Naive thymus-derived CD8-positive, alpha-beta T cell (primary cell): ENCODE measurements at regions not wholly inside any gene's neighbourhood (a gene's known extent, or its start where the extent isn't known, plus 50 kb on each side); places are given as distances from the start of the nearest gene placed in this dataset.

Experiments
- ATAC-seq, 2 donors: fragments of 150-1000 bp; cut with Tn5 transposase in 1 of 2; sonication (Bioruptor Pico), chemical (Tn5 transposase) in 1 of 2; 1 replicate in 1 of 2; 2 replicates in 1 of 2; pipeline ENCODE4 v1.10.0; 2021; ENCODE audit warnings: mild to moderate bottlenecking in 2 of 2, moderate library complexity in 2 of 2
- POLR2A ChIA-PET: fragments of 350-600 bp; sonication (Branson Sonifier 250); formaldehyde crosslinking; loops from one replicate; lab custom pipeline; 2021; ENCODE audit warnings: antibody characterized with exemption; lab: Charles Lee
- DNase-seq, 10 donors: peaks; one replicate each; pipeline versions ENCODE4 v3.0.0 to v3.0.0-alpha.2; 2020 to 2022
- H3K27ac Mint-ChIP-seq, 10 donors: one replicate each; pipeline ENCODE4 v1.8.0; 2020 to 2022; ENCODE audit warnings: mild to moderate bottlenecking in 10 of 10, mixed read lengths in 10 of 10, moderate library complexity in 4 of 10, inconsistent platforms in 1 of 10
- H3K27me3 Mint-ChIP-seq, 5 donors: one replicate each; pipeline ENCODE4 v1.8.0; 2021 to 2022; ENCODE audit warnings: mixed read lengths in 5 of 5
- H3K36me3 Mint-ChIP-seq, 3 donors: one replicate each; pipeline ENCODE4 v1.8.0; 2020 to 2022; ENCODE audit warnings: mixed read lengths in 3 of 3, mild to moderate bottlenecking in 2 of 3, inconsistent platforms in 1 of 3
- H3K4me1 Mint-ChIP-seq, 4 donors: one replicate each; pipeline ENCODE4 v1.8.0; 2021 to 2022; ENCODE audit warnings: mixed read lengths in 4 of 4
- H3K4me3 Mint-ChIP-seq, 10 donors: one replicate each; pipeline ENCODE4 v1.8.0; 2020 to 2022; ENCODE audit warnings: mild to moderate bottlenecking in 10 of 10, mixed read lengths in 10 of 10, moderate library complexity in 6 of 10, inconsistent platforms in 1 of 10
- H3K9me3 Mint-ChIP-seq, 9 donors: one replicate each; pipeline ENCODE4 v1.8.0; 2020 to 2022; ENCODE audit warnings: mixed read lengths in 9 of 9, mild to moderate bottlenecking in 3 of 9, inconsistent platforms in 1 of 9, moderate library complexity in 1 of 9

DNA sequence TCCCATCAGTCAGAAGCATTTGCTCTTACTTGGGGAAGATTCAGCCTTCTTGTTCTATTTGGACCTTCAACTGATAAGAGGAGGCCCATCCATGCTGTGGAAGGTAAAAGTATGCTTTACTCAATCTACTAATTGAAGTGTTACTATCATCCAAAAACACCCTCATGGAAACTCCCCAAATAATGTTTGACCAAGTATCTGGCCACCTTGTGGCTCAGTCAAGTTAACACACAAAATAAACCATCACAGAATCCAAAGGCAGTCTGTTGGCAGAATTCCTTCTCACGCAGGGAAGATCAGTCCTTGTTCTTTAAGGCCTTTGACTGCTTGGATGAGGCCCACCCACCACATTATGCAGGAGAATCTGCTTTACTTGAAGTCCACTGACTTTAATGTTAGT, 531.2 kb upstream of the SMIM21 start:
- POLR2A ChIA-PET: no interaction called here
- no peak for ATAC-seq
- H3K4me3 Mint-ChIP-seq: no peak overlapping the region
- peaks cover 0 to 14% (median 2%) of the 10 kb centered on the region in 9 donors for H3K9me3 Mint-ChIP-seq
- peaks cover 0 to 4% (median 0%) of the 10 kb centered on the region in 3 donors for H3K36me3 Mint-ChIP-seq
- H3K27me3 Mint-ChIP-seq: peaks cover 0 to 7% (median 2%) of the 10 kb centered on the region in 5 donors
- H3K27ac Mint-ChIP-seq: no peak overlapping the region
- no peak for DNase-seq
- no peaks in the 10 kb centered on the region for H3K4me1 Mint-ChIP-seq

DNA sequence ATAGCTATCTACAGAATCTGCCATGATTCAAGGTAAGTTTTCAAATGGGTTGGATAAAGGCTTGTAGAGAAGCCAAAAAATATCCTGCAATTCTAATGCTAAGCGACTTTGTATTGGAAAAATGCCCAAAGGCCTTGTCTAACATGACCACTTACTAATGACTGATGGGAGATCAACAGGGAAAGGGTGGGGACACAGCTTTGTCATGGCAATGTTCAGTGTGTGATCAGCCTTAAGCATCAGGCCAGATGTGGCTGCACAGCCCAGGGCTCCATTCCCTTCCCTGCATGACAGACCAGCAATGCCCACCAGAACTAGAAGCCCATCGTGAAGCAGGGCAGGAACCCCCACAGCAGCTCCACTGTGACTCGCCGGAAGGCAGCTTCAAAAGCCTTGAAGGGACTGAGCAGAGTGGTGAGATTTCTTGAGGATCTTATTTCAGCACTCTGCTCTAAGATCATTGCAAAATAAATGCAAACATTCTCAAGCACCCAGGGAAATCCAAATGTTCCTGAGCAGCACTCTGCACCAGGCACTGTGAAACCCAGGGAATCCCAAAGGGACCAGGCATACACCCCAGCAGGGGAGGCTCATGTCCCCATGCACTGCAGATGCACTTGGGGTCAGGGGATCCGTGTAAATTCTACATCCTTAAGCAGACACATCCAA, 517.9 kb upstream of the SMIM21 start:
- peaks cover 0 to 11% (median 0%) of the 10 kb centered on the region in 3 donors for H3K36me3 Mint-ChIP-seq
- H3K4me3 Mint-ChIP-seq: no peak overlapping the region
- no peak for ATAC-seq
- H3K4me1 Mint-ChIP-seq: no peaks in the 10 kb centered on the region
- peaks cover 0 to 21% (median 8%) of the 10 kb centered on the region in 5 donors for H3K27me3 Mint-ChIP-seq
- DNase-seq: no peak
- H3K27ac Mint-ChIP-seq: no peak overlapping the region
- H3K9me3 Mint-ChIP-seq: peaks cover 4 to 47% (median 23%) of the 10 kb centered on the region in 9 donors
- POLR2A ChIA-PET: no interaction called here

DNA sequence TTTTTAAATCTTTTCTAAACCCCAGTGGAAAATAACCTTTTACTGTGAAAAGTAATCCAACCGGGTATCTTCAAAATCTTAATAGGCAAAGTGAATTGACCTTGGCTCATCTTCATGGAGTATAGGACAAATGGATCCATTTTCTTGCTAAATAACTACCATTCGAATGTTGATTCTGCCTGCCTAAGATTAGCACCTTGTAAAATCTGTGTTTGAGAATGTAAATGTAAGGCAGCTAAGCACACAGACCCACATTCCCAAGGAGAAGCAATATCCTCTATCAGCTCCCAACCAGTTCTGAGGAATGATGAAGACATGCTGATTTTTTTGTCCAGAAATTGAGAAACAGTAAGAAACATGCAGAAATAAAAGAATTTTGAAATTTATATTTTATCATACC, 509.8 kb upstream of the SMIM21 start:
- Mint-ChIP-seq H3K4me3 (no peak overlapping the region), H3K9me3 (peaks cover 0 to 7% (median 2%) of the 10 kb centered on the region in 9 donors), H3K4me1 (no peaks in the 10 kb centered on the region), H3K36me3 (peaks cover 0 to 6% (median 0%) of the 10 kb centered on the region in 3 donors), H3K27me3 (peaks cover under 1 to 13% (median 4%) of the 10 kb centered on the region in 5 donors), H3K27ac (no peak overlapping the region)
- POLR2A ChIA-PET: no interaction called here
- ATAC-seq (no peak), DNase-seq (no peak)

DNA sequence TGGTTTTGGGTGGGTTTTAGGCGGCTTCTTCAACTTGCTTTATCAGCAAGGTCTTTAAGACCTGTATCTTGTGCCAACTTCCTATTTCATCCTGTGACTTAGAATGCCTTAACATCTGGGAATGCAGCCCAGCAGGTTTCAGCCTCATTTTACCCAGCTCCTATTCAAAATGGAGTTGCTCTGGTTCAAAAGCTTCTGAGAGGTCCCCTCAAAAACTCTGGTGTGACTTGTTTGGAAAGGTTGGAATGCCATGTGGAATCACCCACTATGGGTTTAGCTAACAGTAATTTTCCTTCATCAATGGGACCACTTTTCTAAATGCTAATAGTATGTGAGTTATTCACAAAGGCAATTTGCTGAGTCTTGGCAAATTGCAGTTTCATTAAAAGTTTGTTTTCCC, 509.4 kb upstream of the SMIM21 start:
- Mint-ChIP-seq H3K4me3 (no peak overlapping the region), H3K4me1 (no peaks in the 10 kb centered on the region), H3K36me3 (peaks cover 0 to 6% (median 0%) of the 10 kb centered on the region in 3 donors), H3K9me3 (peaks cover 0 to 4% (median 2%) of the 10 kb centered on the region in 9 donors), H3K27me3 (peaks cover 1 to 13% (median 4%) of the 10 kb centered on the region in 5 donors), H3K27ac (no peak overlapping the region)
- ATAC-seq: no peak
- POLR2A ChIA-PET: no interaction called here
- no peak for DNase-seq

DNA sequence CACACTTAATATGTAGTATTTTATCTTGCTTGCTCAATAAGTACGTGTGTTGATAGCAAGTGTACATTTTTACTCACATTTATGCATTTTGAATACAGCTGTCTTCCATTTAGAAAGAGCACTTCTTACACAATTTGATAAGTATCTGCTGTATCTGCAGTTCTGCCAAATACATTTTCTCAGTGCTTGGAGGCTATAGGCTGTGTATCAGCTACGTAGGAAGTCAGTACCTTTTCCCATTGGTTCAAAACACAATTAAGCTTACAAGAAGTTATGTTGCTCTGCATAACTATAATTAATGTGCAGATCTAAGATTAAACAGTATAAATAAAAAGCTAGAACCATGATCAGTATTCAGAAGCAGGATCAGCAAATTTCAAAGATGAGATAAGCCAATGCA, 503.6 kb upstream of the SMIM21 start:
- Mint-ChIP-seq H3K9me3 (no peaks in the 10 kb centered on the region), H3K4me3 (no peak overlapping the region), H3K27ac (no peak overlapping the region), H3K36me3 (peaks cover 0 to 3% (median 0%) of the 10 kb centered on the region in 3 donors), H3K4me1 (no peaks in the 10 kb centered on the region), H3K27me3 (peaks cover 1 to 10% (median 3%) of the 10 kb centered on the region in 5 donors)
- DNase-seq (no peak), ATAC-seq (no peak)
- POLR2A ChIA-PET: no interaction called here

DNA sequence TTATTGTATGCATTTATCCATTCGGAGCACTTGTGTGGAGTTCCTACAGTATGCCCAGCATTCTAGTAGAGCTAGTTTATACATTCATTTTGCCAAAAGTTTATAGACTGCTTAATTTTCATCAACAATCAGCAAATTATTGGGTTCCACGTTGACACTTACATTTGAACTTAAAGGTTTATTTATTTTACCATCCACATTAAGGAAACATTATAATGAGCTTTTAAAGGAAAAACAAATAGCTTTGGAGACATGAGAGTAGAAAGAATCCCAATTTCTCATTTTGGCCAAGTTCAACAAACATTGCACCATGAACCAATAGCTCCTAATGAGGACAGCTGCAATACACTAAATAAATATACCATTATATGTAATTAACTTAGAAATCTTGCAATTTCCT, 501.2 kb upstream of the SMIM21 start:
- Mint-ChIP-seq H3K27ac (no peak overlapping the region), H3K4me1 (no peaks in the 10 kb centered on the region), H3K27me3 (peaks cover 0 to 4% (median 0%) of the 10 kb centered on the region in 5 donors), H3K4me3 (no peak overlapping the region), H3K36me3 (no peaks in the 10 kb centered on the region), H3K9me3 (no peaks in the 10 kb centered on the region)
- DNase-seq: no peak
- ATAC-seq: no peak
- POLR2A ChIA-PET: no interaction called here

DNA sequence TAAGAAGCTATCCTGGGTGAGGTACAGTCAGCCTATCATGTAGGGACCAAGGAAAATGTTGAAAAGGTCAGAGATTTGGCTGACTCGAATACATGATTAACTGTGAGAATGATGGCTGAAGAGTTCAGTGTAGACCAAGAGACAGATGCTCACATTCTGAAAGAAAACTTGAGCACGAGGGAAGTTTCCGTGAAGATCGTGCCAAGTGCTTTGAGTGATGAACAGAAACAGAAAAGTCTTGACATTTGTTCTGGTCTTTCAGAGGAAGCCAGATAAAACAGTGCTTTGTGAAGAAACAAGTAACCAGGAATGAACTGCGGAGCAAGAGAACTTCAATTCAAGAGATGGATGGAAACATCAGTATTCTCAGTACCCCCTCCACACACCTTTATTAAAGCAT, 500.3 kb upstream of the SMIM21 start:
- DNase-seq (no peak), ATAC-seq (no peak)
- Mint-ChIP-seq H3K27ac (no peak overlapping the region), H3K9me3 (no peaks in the 10 kb centered on the region), H3K4me1 (no peaks in the 10 kb centered on the region), H3K36me3 (no peaks in the 10 kb centered on the region), H3K4me3 (no peak overlapping the region), H3K27me3 (peaks cover 0 to 9% (median 0%) of the 10 kb centered on the region in 5 donors)
- POLR2A ChIA-PET: no interaction called here

DNA sequence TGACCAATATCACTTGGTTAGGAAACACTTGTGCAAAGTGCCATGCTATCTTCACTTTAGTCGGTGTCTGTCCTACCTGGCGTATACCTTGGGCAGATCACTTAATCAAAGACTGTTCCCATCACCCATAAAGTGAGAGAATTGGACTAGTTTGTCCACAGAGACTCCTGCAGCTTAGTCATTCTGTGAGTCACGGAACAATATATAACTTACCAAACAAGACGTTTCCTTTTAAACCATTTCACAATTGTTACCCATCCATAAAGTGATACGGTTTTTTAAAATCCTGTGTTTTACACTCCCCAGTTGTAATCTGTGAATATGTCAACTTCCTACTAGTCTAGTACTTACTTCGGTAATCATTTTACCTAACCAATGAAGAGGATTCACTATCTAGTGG, 499.3 kb upstream of the SMIM21 start:
- Mint-ChIP-seq H3K9me3 (no peaks in the 10 kb centered on the region), H3K27ac (no peak overlapping the region), H3K36me3 (no peaks in the 10 kb centered on the region), H3K27me3 (peaks cover 0 to 9% (median 0%) of the 10 kb centered on the region in 5 donors), H3K4me3 (no peak overlapping the region), H3K4me1 (no peaks in the 10 kb centered on the region)
- ATAC-seq (no peak), DNase-seq (no peak)
- POLR2A ChIA-PET: no interaction called here

DNA sequence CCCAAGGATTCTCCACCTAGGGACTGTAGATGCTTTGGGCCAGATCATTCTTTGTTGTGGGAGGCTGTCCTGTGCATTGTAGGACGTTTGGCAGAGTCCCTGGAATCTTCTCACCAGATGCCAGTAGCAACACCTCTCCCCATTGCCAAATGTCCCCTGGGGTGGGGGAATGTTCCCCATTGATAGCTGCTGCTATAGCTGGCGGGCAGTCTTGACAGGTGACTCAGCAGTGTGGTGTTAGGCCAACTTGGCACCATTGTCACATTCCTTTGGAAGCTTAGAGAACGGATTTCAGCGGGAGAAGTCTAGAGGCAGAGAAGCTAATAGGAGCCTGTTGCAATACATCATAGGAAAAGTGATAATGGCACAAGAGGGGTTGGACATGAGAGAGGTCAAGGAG, 495.7 kb upstream of the SMIM21 start:
- DNase-seq (no peak), ATAC-seq (no peak)
- POLR2A ChIA-PET: no interaction called here
- Mint-ChIP-seq H3K4me3 (no peak overlapping the region), H3K9me3 (no peaks in the 10 kb centered on the region), H3K4me1 (no peaks in the 10 kb centered on the region), H3K27ac (no peak overlapping the region), H3K27me3 (peaks cover 1 to 16% (median 5%) of the 10 kb centered on the region in 5 donors), H3K36me3 (no peaks in the 10 kb centered on the region)

DNA sequence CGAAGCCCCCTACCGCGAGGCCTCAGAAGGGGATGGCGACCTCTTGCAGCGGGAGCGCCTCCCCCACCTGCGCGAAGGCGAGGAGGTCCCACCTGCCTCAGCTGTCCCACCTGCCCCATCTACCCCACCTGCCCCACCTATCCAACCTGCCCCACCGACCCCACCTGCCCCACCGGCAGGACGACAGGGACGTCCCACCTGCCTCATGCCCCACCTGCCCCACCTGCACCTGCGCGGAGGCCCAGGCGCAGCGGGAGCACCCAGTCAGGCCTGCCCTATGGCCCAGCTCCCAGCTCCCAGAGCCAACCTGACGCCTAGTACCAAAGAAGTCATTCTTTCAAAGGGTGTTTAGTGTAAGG, 489.1 kb upstream of the SMIM21 start:
- ATAC-seq: no peak
- POLR2A ChIA-PET: no interaction called here
- peaks cover 0 to 2% (median 0%) of the 10 kb centered on the region in 3 donors for H3K36me3 Mint-ChIP-seq
- H3K27ac Mint-ChIP-seq: no peak overlapping the region
- peaks cover 0 to 3% (median 0%) of the 10 kb centered on the region in 4 donors for H3K4me1 Mint-ChIP-seq
- H3K27me3 Mint-ChIP-seq: peaks cover 16 to 33% (median 23%) of the 10 kb centered on the region in 5 donors
- DNase-seq: no peak
- no peaks in the 10 kb centered on the region for H3K9me3 Mint-ChIP-seq
- H3K4me3 Mint-ChIP-seq: no peak overlapping the region

DNA sequence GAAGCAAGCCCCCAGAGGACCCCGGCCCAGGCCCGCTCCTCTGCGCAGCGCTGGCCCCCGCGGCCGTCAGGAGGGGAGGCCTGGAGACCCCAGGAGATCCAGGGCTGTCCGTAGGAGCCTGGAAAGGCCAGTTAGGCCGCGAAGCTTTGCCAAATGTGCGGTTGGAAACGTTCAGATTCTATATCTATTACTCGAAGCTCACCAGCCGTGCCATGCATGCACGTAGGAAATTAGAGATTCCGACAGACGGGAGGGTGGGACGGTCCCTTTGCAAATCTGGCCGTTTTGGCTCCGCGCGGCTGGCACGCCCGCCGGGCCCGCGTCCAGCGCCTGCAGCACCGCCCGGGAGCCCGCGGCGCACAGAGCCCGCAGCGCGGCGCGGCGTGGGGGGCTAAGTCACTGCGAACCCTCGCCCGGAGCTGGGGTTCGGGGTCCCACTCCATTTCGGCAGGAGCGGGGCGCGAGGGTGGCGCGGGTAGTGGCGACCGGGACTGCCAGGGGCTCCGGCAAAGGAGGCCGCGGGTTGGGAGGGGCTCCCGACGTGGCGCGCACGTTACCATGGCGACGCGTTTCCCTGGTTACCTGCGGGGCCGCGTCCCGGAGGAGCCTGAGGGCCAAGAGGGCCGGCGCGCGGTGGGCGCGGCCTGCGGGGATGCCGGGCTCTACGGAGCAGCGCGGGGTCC, 488.6 kb upstream of the SMIM21 start:
- H3K36me3 Mint-ChIP-seq: peaks cover 0 to 2% (median 0%) of the 10 kb centered on the region in 3 donors
- H3K9me3 Mint-ChIP-seq: no peaks in the 10 kb centered on the region
- ATAC-seq: no peak
- no peak for DNase-seq
- POLR2A ChIA-PET: no interaction called here
- peaks cover 0 to 3% (median 0%) of the 10 kb centered on the region in 4 donors for H3K4me1 Mint-ChIP-seq
- H3K4me3 Mint-ChIP-seq: no peak overlapping the region
- H3K27me3 Mint-ChIP-seq: peaks cover 14 to 33% (median 21%) of the 10 kb centered on the region in 5 donors
- no peak overlapping the region for H3K27ac Mint-ChIP-seq

DNA sequence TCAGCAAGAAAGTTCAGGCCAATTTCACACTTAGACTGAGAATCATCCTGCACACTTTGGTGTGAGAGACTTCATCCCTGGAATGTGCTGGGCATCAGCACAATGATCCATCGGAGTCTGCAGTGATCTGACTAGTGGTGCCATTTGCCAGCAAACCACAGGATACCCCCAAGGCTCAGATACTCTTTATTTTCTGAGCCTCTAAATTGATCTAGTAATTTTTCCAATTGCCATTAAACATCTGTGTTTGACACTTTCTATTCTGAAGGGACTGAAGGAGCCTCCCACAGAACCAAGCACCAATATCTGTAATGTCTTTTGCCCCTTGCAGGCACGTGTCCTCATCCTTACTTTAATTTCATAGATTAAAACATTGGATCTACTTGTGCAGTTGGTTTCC, 485.3 kb upstream of the SMIM21 start:
- Mint-ChIP-seq H3K4me1 (peaks cover 0 to 3% (median 0%) of the 10 kb centered on the region in 4 donors), H3K36me3 (peaks cover 0 to 2% (median 0%) of the 10 kb centered on the region in 3 donors), H3K4me3 (no peak overlapping the region), H3K27ac (no peak overlapping the region), H3K27me3 (peaks cover 9 to 29% (median 15%) of the 10 kb centered on the region in 5 donors), H3K9me3 (no peaks in the 10 kb centered on the region)
- DNase-seq (no peak), ATAC-seq (no peak)
- POLR2A ChIA-PET: no interaction called here

DNA sequence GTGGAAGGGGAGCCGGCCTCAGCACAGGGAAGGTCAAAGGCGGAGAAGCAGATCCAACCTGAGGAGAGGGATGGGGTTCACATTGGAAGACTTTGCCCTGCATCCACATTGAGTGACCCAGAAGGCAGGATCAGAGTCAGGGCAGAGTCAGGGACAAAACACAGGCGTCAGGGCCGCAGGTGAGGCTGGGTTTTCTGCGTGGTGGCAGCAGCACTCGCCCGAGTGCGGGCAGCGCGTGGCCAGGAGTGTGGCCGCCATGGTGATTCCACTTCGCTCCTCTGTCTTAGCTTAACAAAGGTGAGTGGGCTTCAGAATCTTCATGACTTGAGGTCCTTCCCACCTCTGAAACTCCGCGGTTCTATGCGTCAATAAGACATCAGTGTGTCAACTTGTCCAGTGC, 476.9 kb upstream of the SMIM21 start:
- no peak for ATAC-seq
- Mint-ChIP-seq H3K27me3 (peaks cover 0 to 13% (median 3%) of the 10 kb centered on the region in 5 donors), H3K9me3 (no peaks in the 10 kb centered on the region), H3K4me1 (no peaks in the 10 kb centered on the region), H3K4me3 (no peak overlapping the region), H3K36me3 (no peaks in the 10 kb centered on the region), H3K27ac (no peak overlapping the region)
- POLR2A ChIA-PET: no interaction called here
- no peak for DNase-seq
